LNCaP clone FGC (cell line): ENCODE measurements at regions not wholly inside any gene's neighbourhood (a gene's known extent, or its start where the extent isn't known, plus 50 kb on each side); places are given as distances from the start of the nearest gene placed in this dataset.

Source experiments
- DNase-seq: peaks from one replicate; pipeline ENCODE4 v3.0.0-alpha.2; 2011; ENCODE audit warnings: low read depth
- H3K4me3 ChIP-seq: 2 replicates; pipeline ENCODE4 v1.5.1; 2011; ENCODE audit warnings: mild to moderate bottlenecking, low read depth, low read length, control low read depth
- CTCF ChIP-seq: IDR thresholded peaks from 2 replicates; pipeline ENCODE4 v1.5.1; 2012; ENCODE audit warnings: mild to moderate bottlenecking; ENCODE audit not compliant: control insufficient read depth, insufficient read depth; ENCODE audit errors: extremely low read depth

- DNase-seq: no peak
- H3K4me3 ChIP-seq: no peak overlapping the region
- no peak for TF ChIP-seq CTCF
Measured at GRCh38 chr18:10279905-10280644, 174.4 kb upstream of the APCDD1 start.

GRCh38 chr18:10284540-10285282 is 169.7 kb upstream of the APCDD1 start:
- H3K4me3 ChIP-seq: no peak overlapping the region
- DNase-seq: no peak
- TF ChIP-seq CTCF: no peak

GRCh38 chr18:10285283-10285640 is 169.2 kb upstream of the APCDD1 start:
- no peak for DNase-seq
- no peak overlapping the region for H3K4me3 ChIP-seq
- TF ChIP-seq CTCF: no peak

GRCh38 chr18:10286580-10287150 is 167.8 kb upstream of the APCDD1 start:
- no peak for DNase-seq
- no peak for TF ChIP-seq CTCF

GRCh38 chr18:10289251-10289650 is 165.2 kb upstream of the APCDD1 start:
- no peak for DNase-seq
- no peak for TF ChIP-seq CTCF
- H3K4me3 ChIP-seq: no peak overlapping the region

More at GRCh38 chr18:10286580-10287150, 167.8 kb upstream of the APCDD1 start:
- no peak overlapping the region for H3K4me3 ChIP-seq

- DNase-seq: no peak
- TF ChIP-seq CTCF: no peak
- no peak overlapping the region for H3K4me3 ChIP-seq
Measured at GRCh38 chr18:10289951-10290637, 164.3 kb upstream of the APCDD1 start.
